HG02610 (cell line): ENCODE measurements at regions not wholly inside any gene's neighbourhood (a gene's known extent, or its start where the extent isn't known, plus 50 kb on each side); places are given as distances from the start of the nearest gene placed in this dataset.

Experiments used
- ATAC-seq: cut with Tn5 transposase; IDR thresholded peaks from one replicate; pipeline ENCODE4 v1.9.1; 2021; ENCODE audit warnings: mild to moderate bottlenecking, moderate library complexity; ENCODE audit not compliant: unreplicated experiment

DNA sequence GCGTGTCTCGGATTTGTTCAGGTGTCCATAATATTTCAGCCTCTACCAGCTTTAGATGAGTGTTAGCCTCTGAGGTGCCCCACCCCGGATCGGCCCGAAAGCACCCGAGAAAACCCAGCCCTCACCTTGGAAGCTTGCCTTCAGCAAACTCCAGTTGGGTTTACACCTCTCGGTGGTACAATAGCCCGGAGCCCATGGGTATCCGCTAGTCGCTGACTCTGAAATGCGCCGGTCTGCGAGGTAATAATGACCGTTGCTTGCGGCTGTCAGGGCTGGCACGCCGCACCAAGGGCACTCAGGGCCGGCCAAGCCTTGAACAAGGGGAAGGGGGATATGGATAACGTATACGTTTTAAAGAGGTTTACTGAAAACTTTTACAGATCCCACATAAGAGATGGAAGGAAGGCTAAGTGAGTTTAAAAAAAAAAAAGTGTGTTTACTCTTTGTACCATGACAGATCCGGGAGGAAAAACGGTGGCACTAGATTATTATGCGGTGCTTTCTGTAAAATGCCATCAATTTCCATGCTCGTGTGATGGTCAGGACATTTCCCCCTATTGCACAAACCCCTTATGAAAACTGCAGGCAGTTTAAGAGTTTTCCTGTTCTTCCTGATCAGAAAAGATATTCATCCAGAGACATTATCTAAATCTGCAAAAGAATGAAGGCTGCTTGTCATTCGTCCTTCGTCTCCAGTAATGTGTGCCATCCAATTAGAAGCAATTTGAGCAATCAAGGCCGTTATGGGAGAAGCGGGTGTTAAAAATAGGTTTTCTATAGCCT lies 124.2 kb downstream of the TMEM161B start:
- no peak for ATAC-seq

DNA sequence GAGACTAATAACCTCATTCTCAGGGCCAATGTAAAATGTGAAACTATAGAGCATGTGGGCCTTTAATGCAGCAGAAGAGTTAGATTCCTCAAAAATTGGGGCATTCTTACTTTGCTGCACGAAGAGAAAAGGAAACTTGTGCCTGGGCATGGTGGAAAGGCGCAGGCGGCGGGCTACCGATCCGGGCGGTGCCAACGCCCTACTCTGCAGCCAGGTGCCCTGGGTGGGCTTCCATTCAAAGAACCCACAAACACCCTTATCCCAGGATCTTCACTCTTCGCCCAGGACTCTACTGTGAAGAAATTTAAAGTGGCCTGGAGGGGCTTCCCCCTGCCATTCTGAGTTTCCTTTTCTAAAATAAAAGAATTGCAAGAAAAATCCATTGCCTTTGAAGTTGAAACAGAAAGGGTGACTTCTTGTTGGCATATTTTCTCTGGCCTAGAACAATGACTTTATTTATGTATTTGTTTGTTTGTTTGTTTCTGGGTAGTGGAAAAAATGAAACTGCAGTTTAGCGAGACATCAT lies 124.9 kb downstream of the TMEM161B start:
- no peak for ATAC-seq

DNA sequence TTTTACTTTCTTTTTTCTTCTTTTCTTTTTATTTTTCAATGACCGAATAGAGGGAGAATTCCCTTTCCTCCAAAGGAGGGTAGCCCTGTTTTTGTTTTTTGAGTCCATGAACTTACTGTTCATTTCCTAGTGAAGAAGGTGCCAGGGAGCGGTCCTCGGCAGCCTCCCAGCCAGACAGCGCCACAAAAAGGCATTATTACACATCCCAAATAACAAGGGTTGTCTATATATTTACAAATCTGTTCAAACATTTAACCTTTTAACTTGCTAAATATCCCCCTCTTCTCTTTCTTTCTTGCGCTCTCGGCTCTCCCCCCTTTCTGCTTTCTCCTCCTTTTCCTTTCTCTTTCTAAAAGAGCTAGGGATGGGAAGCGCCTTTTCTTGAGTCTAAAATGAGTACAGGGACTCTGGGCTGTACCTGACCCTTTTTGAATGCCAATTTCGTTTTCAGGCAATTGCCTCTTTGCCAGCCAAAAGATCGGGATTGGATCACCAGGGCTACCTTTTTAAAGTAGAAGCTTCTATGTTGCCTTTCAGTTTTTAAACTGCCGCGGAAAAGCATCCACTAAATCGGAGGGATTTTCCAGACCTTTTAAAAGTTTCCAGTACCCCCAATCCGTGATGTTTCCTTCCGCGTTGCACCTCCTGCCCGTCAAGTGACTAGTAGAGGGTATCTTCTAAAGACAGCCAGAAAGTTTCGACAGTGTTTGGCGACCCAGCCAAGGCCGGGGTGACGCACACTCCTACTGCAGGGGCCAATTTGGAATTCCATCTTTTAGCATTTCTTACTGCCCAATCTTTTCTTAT lies 125.6 kb downstream of the TMEM161B start:
- no peak for ATAC-seq

DNA sequence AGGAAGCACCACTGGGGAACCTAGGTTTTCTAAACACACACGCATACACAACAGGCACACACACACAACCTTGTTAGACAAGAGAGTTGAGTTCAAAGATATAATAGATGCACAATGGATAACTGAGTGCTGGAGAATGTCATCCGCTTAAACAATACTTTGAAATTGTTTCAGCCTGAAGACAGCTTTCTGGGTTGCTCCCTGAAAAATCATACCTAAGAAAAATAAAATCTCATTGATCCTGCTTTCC lies 126.1 kb downstream of the TMEM161B start:
- no peak for ATAC-seq

DNA sequence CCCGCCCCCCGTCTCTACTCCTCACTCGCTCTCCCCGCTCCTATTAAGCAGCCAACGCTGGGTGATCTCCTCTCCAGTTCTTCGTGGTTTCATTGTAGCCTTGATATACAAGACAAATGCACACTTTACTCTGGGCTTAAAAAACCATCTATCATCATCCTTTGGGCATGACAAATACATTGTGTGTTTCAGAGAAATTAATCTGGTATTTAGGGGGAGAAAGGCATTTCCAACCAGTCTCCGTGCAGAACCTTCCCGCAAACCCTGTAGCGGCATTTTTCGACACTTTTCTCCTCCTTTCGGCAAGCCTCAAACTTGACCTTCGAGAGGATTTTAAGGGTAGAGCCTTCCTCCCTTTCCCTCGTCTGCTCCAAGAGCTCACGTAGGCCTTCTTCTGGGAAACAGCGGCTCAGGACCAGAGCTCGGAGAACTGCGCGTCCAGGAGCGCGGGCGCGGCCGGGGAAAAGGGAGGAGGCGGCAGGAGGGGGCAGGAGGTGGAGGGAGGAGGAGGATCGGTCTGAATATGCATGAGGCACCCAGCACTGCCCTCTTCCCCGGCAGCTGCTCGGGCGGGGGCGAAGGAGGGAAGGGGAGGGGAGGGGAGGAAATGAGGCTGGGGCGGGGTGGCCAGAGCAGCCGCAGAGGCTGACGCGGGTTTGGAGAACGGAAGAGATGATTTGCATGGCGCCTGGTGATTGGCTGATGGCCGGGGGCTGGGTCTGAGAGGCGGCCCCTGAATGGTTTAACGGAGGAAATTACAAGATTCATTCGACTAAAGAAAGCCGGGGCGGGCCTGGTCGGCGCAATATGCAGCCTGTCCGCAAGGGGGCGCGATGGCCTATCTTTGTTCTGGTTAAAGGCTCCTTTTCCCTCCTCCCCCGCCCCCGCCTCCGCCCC lies 127.5 kb downstream of the TMEM161B start:
- peak; percentile 88 for ATAC-seq

DNA sequence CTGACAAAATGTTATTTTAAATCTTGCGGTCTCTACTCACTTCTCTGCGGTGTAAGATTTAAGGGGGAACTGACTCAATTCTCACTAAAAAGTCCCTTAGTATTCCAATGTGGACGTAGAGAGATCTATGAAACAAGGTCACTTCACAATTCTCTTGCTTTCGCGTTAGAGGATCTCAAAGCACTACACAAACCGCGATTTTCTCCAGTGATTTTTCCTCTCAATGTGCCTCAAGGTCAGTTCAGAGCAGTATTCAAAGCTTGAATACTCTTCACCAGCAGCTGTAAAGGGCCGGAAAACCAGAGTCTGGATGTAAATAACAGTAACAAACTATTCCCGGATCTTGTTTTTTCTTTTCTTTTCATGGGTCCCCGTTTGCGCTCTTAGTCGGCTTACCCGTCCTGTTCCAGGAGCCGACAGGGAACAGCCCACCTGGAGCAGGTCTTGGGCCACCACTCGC lies 128.2 kb downstream of the TMEM161B start:
- no peak for ATAC-seq

DNA sequence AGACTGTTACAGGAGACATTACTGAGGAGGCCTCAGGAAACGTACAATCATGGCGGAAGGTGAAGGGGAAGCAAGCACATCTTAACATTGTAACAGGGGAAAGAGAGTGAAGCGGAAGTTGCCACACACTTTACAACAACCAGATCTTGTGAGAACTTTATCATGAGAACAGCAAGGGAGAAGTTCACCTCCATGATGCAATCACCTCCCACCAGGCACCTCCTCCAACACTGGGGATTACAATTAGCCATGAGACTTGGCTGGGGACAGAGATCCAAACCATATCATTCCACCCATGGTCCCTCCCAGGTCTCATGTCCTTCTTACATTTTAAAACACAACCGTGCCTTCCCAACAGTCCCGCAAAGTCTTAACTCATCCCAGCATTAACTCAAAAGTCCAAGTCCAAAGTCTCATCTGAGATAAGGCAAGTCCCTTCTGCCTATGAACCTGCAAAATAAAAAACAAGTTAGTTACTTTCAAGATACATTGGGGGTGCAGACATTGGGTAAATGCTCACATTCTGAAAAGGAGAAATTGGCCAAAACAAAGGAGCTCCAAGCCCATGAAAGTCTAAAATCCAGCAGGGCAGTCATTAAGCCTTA lies 138.3 kb downstream of the TMEM161B start:
- no peak for ATAC-seq

DNA sequence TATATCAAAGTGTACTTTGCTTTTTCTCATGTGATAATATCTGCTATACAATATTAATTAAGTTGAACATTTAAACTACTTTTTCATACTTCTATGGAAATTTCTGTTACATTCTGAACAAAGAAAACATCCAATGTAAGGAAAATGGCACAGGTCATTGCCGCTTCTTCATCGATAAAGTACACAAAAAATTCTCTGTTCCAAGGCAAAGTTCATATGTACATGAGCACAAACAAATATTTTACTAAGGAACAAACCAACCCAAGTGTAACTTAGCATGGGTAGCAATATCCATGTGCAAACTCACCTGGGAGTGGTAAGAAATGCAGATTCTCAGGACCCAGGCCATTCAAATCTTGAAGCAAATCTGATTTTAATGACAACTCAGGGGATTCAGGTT lies 139.8 kb downstream of the TMEM161B start:
- no peak for ATAC-seq

DNA sequence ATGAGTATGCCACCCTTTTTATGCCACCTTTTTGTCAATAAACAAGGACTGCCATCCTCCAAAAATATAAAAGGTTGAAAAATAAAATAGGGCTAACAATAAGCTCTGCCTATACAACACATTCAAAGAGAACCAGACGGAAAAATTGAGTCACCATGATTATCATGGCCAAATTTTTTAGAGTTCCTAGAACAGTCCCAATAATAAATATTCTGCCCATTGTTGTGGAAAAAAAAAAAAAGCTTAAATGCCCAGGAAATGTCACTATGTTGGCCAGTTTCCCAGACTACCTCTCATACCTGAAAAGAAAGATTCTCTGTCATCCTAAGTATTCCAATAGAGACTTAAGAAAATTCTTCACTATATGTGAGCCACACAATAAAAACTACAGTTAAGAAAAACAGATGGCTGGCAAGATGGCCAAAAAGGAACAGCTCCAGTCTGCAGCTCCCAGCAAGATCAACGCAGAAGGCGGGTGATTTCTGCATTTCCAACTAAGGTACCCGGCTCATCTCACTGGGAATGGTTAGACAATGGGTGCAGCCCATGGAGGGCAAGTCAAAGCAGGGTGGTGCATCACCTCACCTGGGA lies 149.0 kb downstream of the TMEM161B start:
- ATAC-seq = no peak

DNA sequence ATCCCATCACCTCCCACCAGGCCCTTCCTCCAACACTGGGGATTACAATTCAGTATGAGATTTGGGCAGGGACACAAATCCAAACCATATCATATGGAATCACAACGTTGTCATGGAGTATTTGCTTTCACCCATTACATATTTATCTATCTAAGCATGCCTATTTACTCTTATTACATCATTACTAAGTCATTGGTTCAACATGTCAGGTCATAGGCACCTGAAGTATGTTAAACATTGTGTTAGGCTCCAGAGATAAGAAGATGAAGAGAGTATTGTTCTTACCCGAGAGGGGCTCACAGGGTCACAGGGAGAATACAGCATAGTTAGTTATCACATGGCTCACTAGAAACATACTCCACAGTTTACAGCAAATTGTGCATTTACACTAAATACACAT lies 150.5 kb downstream of the TMEM161B start:
- ATAC-seq = no peak

DNA sequence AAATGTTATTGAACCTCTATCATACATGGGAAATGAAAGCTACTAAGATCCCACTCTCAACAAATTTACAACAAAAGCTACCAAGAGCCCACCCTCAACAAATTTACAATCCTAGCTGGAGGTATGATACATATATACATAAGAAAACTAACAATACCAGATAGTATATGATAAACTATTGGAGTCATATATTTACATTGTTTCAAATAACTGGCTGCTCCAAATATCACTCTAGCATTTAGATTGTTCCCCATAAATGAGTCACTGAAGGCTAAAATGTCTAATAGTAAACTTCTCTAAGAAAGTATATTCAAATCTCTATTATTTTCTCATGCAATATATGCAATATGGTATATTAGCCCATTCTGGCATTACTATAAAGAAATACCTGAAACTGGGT lies 151.1 kb downstream of the TMEM161B start:
- ATAC-seq = no peak

DNA sequence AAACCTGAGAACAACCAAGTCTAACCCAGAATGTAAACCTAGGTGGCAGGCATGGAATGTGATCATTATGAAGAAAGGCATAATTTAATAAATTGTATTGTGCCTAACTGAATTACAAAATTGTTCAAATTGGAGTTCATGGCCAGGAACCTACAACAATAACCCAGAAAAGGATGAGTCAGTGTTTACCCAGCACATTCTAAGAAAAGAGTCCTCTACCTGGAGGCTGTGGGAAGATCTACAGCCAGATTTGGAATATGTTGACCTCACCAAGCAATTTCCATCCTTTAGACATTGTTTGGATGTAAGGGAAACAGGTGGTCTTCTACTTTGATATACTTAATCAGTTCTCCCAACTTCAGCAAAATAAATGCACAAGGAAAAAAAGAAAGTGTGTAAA lies 152.2 kb downstream of the TMEM161B start:
- no peak for ATAC-seq

DNA sequence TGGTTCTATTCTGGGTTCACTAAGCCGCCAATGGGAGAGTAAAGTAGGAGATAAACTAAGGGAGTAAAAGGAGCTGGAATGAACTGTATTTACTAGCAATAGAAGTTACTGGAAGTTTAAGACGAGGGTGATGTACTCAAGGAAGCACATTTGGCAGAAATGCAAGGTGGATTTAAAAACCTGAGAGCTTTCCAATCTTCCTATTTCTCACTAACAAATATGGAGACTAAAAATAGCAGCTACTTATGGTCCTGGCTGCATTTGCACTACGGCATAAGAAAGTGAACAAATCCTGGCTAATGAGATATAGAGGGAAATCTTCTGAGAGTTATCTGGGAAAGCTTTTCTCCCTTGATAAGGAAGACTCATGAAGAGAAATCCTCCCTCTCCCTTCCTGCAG lies 153.4 kb downstream of the TMEM161B start:
- ATAC-seq = no peak

DNA sequence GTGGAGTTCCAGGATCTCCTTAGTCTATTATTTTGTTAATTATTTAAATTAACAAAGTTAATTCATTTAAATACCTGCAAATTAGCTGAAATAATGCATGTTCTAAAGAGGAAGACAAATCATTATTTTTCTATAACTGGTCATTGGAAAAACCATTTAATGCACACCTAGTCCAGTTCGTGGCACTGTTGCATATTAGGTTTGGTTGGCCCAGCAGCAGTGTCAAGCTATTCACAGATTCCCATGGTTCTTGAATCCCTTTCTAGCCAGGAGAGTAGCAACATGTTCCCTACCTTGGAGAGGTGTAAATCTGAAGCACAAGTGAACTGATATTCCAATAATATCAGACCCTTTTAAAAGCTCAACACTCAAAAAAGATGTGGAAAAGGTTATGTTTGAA lies 155.2 kb downstream of the TMEM161B start:
- no peak for ATAC-seq

DNA sequence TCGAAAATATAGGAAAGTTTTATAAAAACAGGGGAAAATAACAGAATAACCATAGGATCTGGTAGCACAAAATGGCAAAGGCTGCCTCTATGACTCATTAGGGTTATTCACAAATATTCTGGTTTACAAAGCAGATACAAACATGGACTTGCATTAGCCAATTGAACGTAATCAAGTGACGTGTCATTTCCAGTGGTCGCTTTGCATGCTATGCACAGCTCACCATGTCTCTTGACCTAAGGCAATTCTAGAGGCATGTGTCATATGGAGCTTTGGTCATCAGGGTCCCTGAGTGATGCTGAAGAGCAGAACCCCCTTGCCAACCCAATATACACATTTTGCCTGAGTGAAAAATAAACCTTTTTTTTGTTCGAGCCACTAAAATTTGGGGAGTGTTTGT lies 158.8 kb downstream of the TMEM161B start:
- no peak for ATAC-seq

DNA sequence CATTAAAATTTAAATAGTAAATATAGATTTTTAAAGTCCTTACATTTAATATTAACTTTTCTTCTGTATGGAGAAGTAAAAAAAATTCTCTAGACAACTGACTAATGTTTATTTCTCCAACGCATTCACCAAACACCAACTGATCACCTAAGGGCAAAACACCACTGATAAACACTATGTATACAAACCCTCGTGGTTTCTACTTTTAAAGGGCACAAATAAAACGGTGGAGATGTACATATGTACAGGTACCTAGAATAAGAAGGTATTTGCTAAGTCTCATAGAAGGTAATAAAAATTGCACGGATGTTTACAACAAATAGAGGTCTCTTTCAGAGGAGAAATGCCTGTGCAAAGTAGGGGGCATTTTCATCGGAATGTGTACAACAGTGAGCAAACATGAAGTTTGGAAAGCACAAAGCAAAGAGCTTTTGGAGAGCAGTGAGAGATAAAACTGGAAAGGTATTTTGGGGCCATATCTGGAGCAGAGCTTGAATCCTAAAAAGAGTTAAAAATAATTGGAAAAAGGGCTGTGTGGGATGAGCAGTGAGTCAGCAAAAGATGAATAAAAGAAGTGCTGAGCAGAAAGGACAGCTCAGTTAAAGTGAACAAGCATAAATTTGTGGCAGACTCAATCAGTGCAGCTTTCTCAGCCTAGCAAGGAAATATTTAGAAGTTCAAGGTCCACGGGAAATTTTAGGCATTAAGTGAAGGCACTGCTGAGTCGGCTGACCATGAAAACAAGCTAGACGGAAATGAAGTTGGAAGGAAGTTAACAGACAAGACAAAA lies 160.0 kb downstream of the TMEM161B start:
- ATAC-seq = no peak

DNA sequence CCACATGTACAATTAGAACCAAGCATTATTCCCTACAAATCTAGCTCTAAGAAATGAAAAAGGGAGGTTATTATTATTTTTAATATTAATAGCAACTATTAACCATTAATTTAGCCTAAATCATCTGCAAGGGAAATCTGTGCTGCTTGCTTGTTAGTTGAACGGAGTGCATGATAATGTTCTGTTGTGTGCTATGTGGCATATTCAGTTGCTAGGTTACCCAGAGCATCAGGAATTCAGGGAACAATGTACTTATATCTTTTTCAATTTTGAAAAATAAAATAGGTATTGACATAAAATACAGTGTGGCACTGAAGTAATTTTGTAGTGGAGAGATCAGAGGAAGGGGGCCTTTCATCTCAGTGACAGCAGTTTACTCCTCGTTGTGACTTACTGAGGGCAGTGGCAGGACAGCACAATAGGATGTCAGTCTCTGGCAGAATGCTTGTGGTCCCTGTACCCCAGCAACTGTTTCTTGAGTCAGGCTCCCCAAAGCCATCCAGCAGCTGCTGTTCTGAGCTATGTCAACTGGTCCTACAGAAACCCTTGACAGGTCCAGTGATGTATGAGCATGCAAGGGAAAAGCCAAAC lies 173.6 kb downstream of the TMEM161B start:
- ATAC-seq = no peak

DNA sequence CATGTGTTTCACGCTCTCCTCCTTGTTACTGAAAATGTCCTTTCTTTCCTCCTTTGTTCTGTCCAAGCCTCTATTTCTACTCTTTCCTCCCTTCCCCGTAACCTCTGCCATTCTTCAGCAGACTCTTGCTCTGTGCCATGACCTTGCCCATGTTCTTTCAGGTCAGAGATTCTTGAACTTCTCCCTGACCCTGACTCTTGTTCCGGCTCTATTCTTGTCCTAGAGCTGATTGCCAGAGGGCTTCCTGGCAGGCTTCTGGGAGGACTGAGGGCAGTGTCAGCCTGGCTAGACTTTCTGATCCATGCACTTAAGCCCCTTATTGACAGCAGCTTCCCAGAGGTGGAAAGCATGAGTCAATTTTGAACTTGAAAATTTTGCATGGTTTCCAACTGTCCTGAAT lies 174.2 kb downstream of the TMEM161B start:
- no peak for ATAC-seq

DNA sequence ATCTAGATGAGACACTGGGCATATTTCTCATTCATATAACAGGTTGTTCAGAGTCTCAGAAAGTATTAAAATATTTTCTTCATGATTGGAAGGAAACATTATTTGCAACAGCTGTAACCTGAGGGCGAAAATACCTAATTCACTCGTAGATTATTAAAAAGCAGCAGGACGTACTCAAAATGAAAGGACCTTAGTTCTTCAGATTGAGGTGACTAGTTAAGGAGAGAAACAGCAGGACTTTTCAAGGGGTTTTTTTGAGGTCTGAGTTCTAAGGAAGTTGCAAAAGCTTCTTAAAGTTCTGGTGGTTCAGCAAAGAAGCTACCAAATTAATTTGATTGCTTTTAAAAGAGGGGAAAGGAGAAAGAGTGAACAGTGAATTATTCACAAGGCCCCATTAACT lies 174.9 kb downstream of the TMEM161B start:
- ATAC-seq = peak; percentile 79
